NT2/D1 (cell line): ENCODE measurements at regions not wholly inside any gene's neighbourhood (a gene's known extent, or its start where the extent isn't known, plus 50 kb on each side); places are given as distances from the start of the nearest gene placed in this dataset.

Experiments
- SUZ12 ChIP-seq: IDR thresholded peaks from 2 replicates; pipeline ENCODE4 v1.6.1; 2011; ENCODE audit not compliant: insufficient read length, insufficient read depth; ENCODE audit errors: extremely low read depth
- YY1 ChIP-seq: IDR thresholded peaks from 2 replicates; pipeline ENCODE4 v1.6.1; 2011; ENCODE audit not compliant: insufficient read length, insufficient read depth

DNA sequence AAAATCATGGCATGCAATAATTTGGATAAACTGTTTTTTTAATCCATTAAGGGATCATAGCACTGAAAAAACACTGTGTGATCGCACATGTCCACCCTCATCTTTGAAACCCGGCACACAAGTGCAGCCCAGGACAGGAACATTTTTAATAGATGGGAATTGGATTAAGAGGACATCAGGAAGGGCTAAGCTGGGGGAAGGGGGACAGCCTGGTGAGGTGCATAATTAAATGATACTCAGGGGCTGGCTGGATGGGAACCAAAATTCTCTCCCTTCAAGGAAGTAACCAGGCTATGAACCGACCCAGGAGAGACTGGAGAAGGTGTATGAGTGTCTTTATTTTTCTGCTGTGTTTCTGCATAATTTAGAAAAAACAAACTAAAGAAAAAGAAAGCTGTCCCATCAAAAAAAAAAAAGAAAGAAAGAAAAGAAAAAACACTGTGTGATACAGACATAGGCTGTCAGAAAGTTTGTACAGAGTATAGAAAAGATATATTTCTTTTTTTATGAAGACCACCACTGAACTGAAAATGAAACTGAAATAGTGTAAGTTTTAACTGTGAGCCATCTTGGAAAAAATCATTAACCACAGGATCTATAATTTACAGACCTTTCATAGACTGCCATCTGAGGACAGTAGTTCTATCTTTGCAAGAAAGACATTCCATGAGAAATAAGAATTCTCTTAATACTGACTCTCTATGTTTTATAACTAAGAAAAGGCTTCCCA lies 75.1 kb upstream of the SLC38A4 start:
- no peak for TF ChIP-seq SUZ12
- no peak for TF ChIP-seq YY1
